ENCODE measurements at regions not wholly inside any gene's neighbourhood (a gene's known extent, or its start where the extent isn't known, plus 50 kb on each side); places are given as distances from the start of the nearest gene placed in this dataset.
"Not testable (repeated sequence)": the region's sequence is repeated elsewhere in the genome, so short reads cannot be mapped to it uniquely, and the experiment has no call there.

GRCh38 chr11:116329354-116330090 lies 443.3 kb downstream of the BUD13 start:
- Mint-ChIP-seq H3K27ac (ENCODE audit: low read depth) (no peak overlapping the region), H3K9me3 (no peaks in the 10 kb centered on the region), H3K4me1 (no peaks in the 10 kb centered on the region), H3K4me3 (no peak overlapping the region), H3K36me3 (ENCODE audit: insufficient read depth) (no peaks in the 10 kb centered on the region), H3K27me3 (peaks cover 51% of the 10 kb centered on the region)
- ATAC-seq (replicated peaks; ENCODE audit: extremely low read depth, poor library complexity, severe bottlenecking): no peak
- no peak for DNase-seq (ENCODE audit: low spot score in 2 of 2)

GRCh38 chr11:116328851-116329250 lies 443.9 kb downstream of the BUD13 start:
- no peaks in the 10 kb centered on the region for H3K9me3 Mint-ChIP-seq
- H3K27me3 Mint-ChIP-seq: peaks cover 50% of the 10 kb centered on the region
- DNase-seq (ENCODE audit: low spot score in 2 of 2) (no peak), ATAC-seq (replicated peaks; ENCODE audit: extremely low read depth, poor library complexity, severe bottlenecking) (no peak)
- no peaks in the 10 kb centered on the region for H3K4me1 Mint-ChIP-seq
- no peak overlapping the region for H3K4me3 Mint-ChIP-seq
- no peaks in the 10 kb centered on the region for H3K36me3 Mint-ChIP-seq (ENCODE audit: insufficient read depth)
- H3K27ac Mint-ChIP-seq (ENCODE audit: low read depth): no peak overlapping the region

- H3K36me3 Mint-ChIP-seq (ENCODE audit: insufficient read depth): no peaks in the 10 kb centered on the region
- ATAC-seq (replicated peaks; ENCODE audit: extremely low read depth, poor library complexity, severe bottlenecking): no peak
- no peak for DNase-seq (ENCODE audit: low spot score in 2 of 2)
- no peaks in the 10 kb centered on the region for H3K4me1 Mint-ChIP-seq
- H3K27ac Mint-ChIP-seq (ENCODE audit: low read depth): no peak overlapping the region
- H3K4me3 Mint-ChIP-seq: no peak overlapping the region
- H3K9me3 Mint-ChIP-seq: no peaks in the 10 kb centered on the region
- peaks cover 46% of the 10 kb centered on the region for H3K27me3 Mint-ChIP-seq
Observed at GRCh38 chr11:116328391-116328790, 444.4 kb downstream of the BUD13 start.

GRCh38 chr11:116326146-116326545 lies 446.6 kb downstream of the BUD13 start:
- Mint-ChIP-seq H3K4me1 (no peaks in the 10 kb centered on the region), H3K36me3 (ENCODE audit: insufficient read depth) (no peaks in the 10 kb centered on the region), H3K27ac (ENCODE audit: low read depth) (no peak overlapping the region), H3K4me3 (no peak overlapping the region), H3K9me3 (no peaks in the 10 kb centered on the region), H3K27me3 (peaks cover 38% of the 10 kb centered on the region)
- DNase-seq (ENCODE audit: low spot score in 2 of 2): no peak
- no peak for ATAC-seq (replicated peaks; ENCODE audit: extremely low read depth, poor library complexity, severe bottlenecking)

- Mint-ChIP-seq H3K36me3 (ENCODE audit: insufficient read depth) (no peaks in the 10 kb centered on the region), H3K27ac (ENCODE audit: low read depth) (no peak overlapping the region), H3K9me3 (no peaks in the 10 kb centered on the region), H3K4me3 (no peak overlapping the region), H3K27me3 (peaks cover 36% of the 10 kb centered on the region), H3K4me1 (no peaks in the 10 kb centered on the region)
- DNase-seq (ENCODE audit: low spot score in 2 of 2) (no peak), ATAC-seq (replicated peaks; ENCODE audit: extremely low read depth, poor library complexity, severe bottlenecking) (no peak)
Observed at GRCh38 chr11:116325247-116325646, 447.5 kb downstream of the BUD13 start.

GRCh38 chr11:116324077-116324476 lies 448.7 kb downstream of the BUD13 start:
- not testable (repeated sequence) for DNase-seq (ENCODE audit: low spot score in 2 of 2); H3K36me3 Mint-ChIP-seq (ENCODE audit: insufficient read depth); H3K4me1 Mint-ChIP-seq; ATAC-seq (replicated peaks; ENCODE audit: extremely low read depth, poor library complexity, severe bottlenecking); H3K4me3 Mint-ChIP-seq; H3K27ac Mint-ChIP-seq (ENCODE audit: low read depth); H3K9me3 Mint-ChIP-seq
- peaks cover 25% of the 10 kb centered on the region for H3K27me3 Mint-ChIP-seq

GRCh38 chr11:116317212-116317611 lies 455.6 kb downstream of the BUD13 start:
- H3K9me3 Mint-ChIP-seq: no peaks in the 10 kb centered on the region

GRCh38 chr11:116314006-116314405 lies 458.8 kb downstream of the BUD13 start:
- peaks cover 72% of the 10 kb centered on the region for H3K27me3 Mint-ChIP-seq
- H3K4me1 Mint-ChIP-seq: no peaks in the 10 kb centered on the region
- no peak overlapping the region for H3K27ac Mint-ChIP-seq (ENCODE audit: low read depth)
- ATAC-seq (replicated peaks; ENCODE audit: extremely low read depth, poor library complexity, severe bottlenecking) (no peak), DNase-seq (ENCODE audit: low spot score in 2 of 2) (no peak)
- no peak overlapping the region for H3K4me3 Mint-ChIP-seq
- H3K36me3 Mint-ChIP-seq (ENCODE audit: insufficient read depth): no peaks in the 10 kb centered on the region
- no peaks in the 10 kb centered on the region for H3K9me3 Mint-ChIP-seq

More at GRCh38 chr11:116317212-116317611, 455.6 kb downstream of the BUD13 start:
- H3K27ac Mint-ChIP-seq (ENCODE audit: low read depth): no peak overlapping the region
- H3K36me3 Mint-ChIP-seq (ENCODE audit: insufficient read depth): no peaks in the 10 kb centered on the region
- peaks cover 59% of the 10 kb centered on the region for H3K27me3 Mint-ChIP-seq
- no peak for DNase-seq (ENCODE audit: low spot score in 2 of 2)
- H3K4me1 Mint-ChIP-seq: no peaks in the 10 kb centered on the region
- ATAC-seq (replicated peaks; ENCODE audit: extremely low read depth, poor library complexity, severe bottlenecking): no peak
- H3K4me3 Mint-ChIP-seq: no peak overlapping the region

GRCh38 chr11:116312570-116313391 lies 460.0 kb downstream of the BUD13 start:
- Mint-ChIP-seq H3K4me3 (no peak overlapping the region), H3K27ac (ENCODE audit: low read depth) (no peak overlapping the region), H3K9me3 (no peaks in the 10 kb centered on the region), H3K4me1 (no peaks in the 10 kb centered on the region), H3K27me3 (peaks cover 63% of the 10 kb centered on the region), H3K36me3 (ENCODE audit: insufficient read depth) (no peaks in the 10 kb centered on the region)
- no peak for DNase-seq (ENCODE audit: low spot score in 2 of 2)
- no peak for ATAC-seq (replicated peaks; ENCODE audit: extremely low read depth, poor library complexity, severe bottlenecking)

- Mint-ChIP-seq H3K27ac (ENCODE audit: low read depth) (no peak overlapping the region), H3K9me3 (no peaks in the 10 kb centered on the region), H3K27me3 (peaks cover 57% of the 10 kb centered on the region), H3K4me1 (no peaks in the 10 kb centered on the region), H3K4me3 (no peak overlapping the region), H3K36me3 (ENCODE audit: insufficient read depth) (no peaks in the 10 kb centered on the region)
- ATAC-seq (replicated peaks; ENCODE audit: extremely low read depth, poor library complexity, severe bottlenecking) (no peak), DNase-seq (ENCODE audit: low spot score in 2 of 2) (no peak)
Observed at GRCh38 chr11:116311206-116311605, 461.6 kb downstream of the BUD13 start.

- DNase-seq (ENCODE audit: low spot score in 2 of 2): no peak
- H3K9me3 Mint-ChIP-seq: no peaks in the 10 kb centered on the region
- no peaks in the 10 kb centered on the region for H3K36me3 Mint-ChIP-seq (ENCODE audit: insufficient read depth)
- H3K27me3 Mint-ChIP-seq: peaks cover 58% of the 10 kb centered on the region
- ATAC-seq (replicated peaks; ENCODE audit: extremely low read depth, poor library complexity, severe bottlenecking): no peak
- H3K4me1 Mint-ChIP-seq: no peaks in the 10 kb centered on the region
- no peak overlapping the region for H3K4me3 Mint-ChIP-seq
- H3K27ac Mint-ChIP-seq (ENCODE audit: low read depth): no peak overlapping the region
Observed at GRCh38 chr11:116310698-116311097, 462.1 kb downstream of the BUD13 start.

- no peak for ATAC-seq (replicated peaks; ENCODE audit: extremely low read depth, poor library complexity, severe bottlenecking)
- Mint-ChIP-seq H3K4me1 (no peaks in the 10 kb centered on the region), H3K27me3 (peaks cover 62% of the 10 kb centered on the region), H3K9me3 (no peaks in the 10 kb centered on the region), H3K27ac (ENCODE audit: low read depth) (no peak overlapping the region), H3K4me3 (no peak overlapping the region), H3K36me3 (ENCODE audit: insufficient read depth) (no peaks in the 10 kb centered on the region)
- DNase-seq (ENCODE audit: low spot score in 2 of 2): no peak
Observed at GRCh38 chr11:116310226-116310625, 462.6 kb downstream of the BUD13 start.

- H3K27ac Mint-ChIP-seq (ENCODE audit: low read depth): no peak overlapping the region
- no peaks in the 10 kb centered on the region for H3K9me3 Mint-ChIP-seq
- H3K27me3 Mint-ChIP-seq: peaks cover 62% of the 10 kb centered on the region
- no peaks in the 10 kb centered on the region for H3K36me3 Mint-ChIP-seq (ENCODE audit: insufficient read depth)
- DNase-seq (ENCODE audit: low spot score in 2 of 2): no peak
- no peak overlapping the region for H3K4me3 Mint-ChIP-seq
- no peak for ATAC-seq (replicated peaks; ENCODE audit: extremely low read depth, poor library complexity, severe bottlenecking)
- H3K4me1 Mint-ChIP-seq: no peaks in the 10 kb centered on the region
Observed at GRCh38 chr11:116309446-116309845, 463.3 kb downstream of the BUD13 start.

Data from central memory CD8-positive, alpha-beta T cell (primary cell).